GM13976 (cell line): ENCODE measurements at regions not wholly inside any gene's neighbourhood (a gene's known extent, or its start where the extent isn't known, plus 50 kb on each side); places are given as distances from the start of the nearest gene placed in this dataset.

Experiments
- DNase-seq: peaks from one replicate; pipeline ENCODE4 v3.0.0; 2012; ENCODE audit warnings: low spot score
- in situ Hi-C: fragments of 300-500 bp; cut with MboI; formaldehyde crosslinking; loops from one replicate; pipeline ENCODE4 v1.12.0; 2022; ENCODE audit warnings: low sequenced_read_pairs, mixed read lengths, inconsistent platforms; ENCODE audit not compliant: unreplicated experiment
- TF ChIP-seq, protein P1 (sequence below): IDR thresholded peaks from 2 replicates; pipeline ENCODE4 v1.5.1; 2012; ENCODE audit warnings: borderline replicate concordance, mild to moderate bottlenecking; ENCODE audit not compliant: insufficient read depth; ENCODE audit errors: extremely low read depth, missing control alignments, control extremely low read depth

DNA sequence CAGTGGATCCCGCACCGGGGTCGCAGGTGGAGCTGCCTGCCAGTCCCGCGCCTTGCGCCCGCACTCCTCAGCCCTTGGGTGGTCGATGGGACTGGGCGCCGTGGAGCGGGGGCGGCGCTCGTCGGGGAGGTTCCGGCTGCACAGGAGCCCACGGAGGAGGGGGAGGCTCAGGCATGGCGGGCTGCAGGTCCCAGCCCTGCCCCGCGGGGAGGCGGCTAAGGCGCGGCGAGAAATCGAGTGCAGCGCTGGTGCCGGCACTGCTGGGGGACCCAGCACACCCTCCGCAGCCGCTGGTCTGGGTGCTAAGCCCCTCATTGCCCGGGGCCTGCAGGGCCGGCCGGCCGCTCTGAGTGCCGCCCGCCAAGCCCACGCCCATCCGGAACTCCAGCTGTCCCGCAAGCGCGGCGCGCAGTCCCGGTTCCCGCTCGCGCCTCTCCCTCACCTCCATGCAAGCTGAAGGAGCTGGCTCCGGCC lies 120.6 kb upstream of the MEF2C start:
- in situ Hi-C loops: no loop called here
- TF ChIP-seq, protein P1, sequence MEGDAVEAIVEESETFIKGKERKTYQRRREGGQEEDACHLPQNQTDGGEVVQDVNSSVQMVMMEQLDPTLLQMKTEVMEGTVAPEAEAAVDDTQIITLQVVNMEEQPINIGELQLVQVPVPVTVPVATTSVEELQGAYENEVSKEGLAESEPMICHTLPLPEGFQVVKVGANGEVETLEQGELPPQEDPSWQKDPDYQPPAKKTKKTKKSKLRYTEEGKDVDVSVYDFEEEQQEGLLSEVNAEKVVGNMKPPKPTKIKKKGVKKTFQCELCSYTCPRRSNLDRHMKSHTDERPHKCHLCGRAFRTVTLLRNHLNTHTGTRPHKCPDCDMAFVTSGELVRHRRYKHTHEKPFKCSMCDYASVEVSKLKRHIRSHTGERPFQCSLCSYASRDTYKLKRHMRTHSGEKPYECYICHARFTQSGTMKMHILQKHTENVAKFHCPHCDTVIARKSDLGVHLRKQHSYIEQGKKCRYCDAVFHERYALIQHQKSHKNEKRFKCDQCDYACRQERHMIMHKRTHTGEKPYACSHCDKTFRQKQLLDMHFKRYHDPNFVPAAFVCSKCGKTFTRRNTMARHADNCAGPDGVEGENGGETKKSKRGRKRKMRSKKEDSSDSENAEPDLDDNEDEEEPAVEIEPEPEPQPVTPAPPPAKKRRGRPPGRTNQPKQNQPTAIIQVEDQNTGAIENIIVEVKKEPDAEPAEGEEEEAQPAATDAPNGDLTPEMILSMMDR: no peak
- no peak for DNase-seq

DNA sequence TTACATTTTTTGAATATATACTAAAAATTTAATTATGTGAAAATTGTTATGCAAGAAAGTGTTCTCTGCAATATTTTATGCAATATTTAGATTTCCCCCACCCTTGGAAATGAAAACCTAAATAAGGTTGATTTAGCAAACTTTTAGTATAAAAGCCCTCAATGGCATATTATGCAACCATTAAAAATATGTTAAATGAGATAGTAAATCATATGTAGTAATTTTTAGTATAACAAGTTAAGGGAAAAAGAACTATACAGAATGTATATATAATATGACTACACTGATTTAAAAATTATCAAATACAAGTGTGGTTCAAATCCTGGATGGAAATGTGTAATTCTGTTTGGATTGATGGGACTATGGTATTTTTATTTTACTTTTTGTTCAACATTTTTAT lies 116.9 kb upstream of the MEF2C start:
- no peak for DNase-seq
- TF ChIP-seq, protein P1: no peak
- in situ Hi-C loops: no loop called here

DNA sequence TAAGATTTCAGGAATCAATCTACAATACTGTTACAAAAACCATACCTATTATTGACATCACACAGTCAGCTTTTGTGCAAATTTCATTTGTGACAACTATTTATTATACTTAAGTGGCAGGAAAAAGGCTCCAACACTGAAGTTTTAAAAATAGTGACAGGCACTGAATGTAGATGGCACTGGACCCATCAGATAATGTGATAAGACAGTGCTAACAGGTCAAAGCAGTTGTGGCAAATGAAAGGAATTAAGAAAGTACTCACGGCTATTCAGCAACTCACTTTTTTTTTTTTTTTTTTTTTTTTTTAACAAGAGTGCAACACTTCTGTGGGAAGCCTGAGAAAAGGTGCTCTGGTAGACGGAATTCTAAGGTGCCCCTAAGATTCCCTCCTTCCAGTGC lies 115.0 kb upstream of the MEF2C start:
- in situ Hi-C loops: no loop called here
- TF ChIP-seq, protein P1: no peak
- no peak for DNase-seq

DNA sequence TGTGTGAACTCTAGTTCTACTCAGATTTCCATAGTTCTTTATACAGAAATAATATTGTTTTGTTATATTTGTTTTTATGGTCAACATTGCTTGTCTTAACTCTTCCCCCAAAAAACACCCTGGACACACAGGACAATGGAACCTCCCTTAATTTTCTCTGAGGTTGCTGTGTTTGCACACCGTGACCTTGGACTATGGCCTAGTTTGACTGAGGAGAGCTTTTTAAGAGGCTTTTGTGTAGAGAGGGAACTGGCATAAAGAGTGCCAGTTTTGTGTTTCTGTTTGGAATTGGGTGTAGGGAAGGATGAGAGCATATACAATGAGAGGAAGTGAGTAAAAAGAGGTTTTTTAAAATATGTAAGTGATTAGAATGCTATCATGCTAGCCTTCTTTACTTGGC lies 101.1 kb upstream of the MEF2C start:
- no peak for DNase-seq
- in situ Hi-C loops: no loop called here

DNA sequence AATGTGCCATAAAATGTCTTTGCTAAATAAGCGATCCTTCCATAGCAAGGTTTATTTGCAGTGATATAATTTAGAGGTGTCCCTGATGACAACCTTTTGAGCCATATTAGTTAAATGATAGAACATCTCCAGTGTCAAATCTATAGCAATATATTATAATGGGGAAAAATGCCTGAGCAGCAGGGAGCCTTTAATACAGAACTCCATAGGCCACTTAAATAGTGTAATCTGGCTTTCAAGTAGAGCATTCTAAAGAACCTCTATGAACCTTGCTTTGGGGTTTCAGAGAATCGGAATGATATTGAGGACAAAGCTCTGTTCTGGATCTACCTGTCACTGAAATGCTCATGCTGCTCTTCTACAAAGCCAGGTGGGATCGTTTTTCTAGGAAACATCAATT lies 96.7 kb upstream of the MEF2C start:
- DNase-seq: no peak
- in situ Hi-C loops: no loop called here
- TF ChIP-seq, protein P1: no peak

More for the DNA sequence above, 101.1 kb upstream of the MEF2C start:
- TF ChIP-seq, protein P1: no peak

DNA sequence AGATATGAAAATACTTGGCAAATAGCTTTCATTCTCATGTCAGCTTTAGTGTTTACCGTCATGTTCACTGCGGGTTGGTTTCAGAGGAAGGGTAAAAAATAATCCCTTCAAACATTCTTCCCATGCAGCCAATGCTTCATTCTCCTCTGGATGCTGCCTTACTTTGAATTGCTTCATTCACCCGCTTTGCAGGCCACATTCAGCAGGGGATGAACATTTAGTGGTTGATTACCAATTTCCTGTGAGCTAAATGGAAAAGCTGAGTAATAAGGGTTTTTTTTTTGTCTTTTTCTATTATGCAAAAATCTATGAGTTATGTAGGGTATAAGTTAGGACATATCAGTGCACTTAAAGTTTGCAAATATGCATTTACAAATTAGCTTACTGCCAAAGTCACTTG lies 96.3 kb upstream of the MEF2C start:
- no peak for DNase-seq
- TF ChIP-seq, protein P1: no peak
- in situ Hi-C loops: no loop called here

DNA sequence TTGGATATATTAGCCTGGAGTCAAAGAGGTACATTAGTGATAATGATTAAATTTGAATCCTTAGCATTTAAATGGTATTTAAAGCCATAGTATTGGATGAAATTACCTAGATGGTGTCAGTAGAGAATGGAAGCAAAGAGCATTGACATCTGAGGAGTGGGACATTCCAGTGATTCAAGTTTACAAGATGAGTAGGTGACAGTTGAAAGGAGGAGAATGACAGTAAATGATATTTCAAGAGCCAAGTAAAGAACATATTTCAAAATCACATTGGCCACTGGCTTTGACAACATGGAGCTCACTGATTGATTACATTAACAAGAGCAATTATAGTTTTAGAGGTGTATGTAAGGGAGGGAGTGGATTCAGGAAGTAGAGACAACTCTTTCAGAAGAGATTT lies 93.9 kb upstream of the MEF2C start:
- DNase-seq: no peak
- in situ Hi-C loops: no loop called here
- TF ChIP-seq, protein P1: no peak
